ENCODE measurements at regions not wholly inside any gene's neighbourhood (a gene's known extent, or its start where the extent isn't known, plus 50 kb on each side); places are given as distances from the start of the nearest gene placed in this dataset.

- H3K4me3 ChIP-seq: no peak overlapping the region
- ATAC-seq (no peak), DNase-seq (no peak)
- H3K9me3 ChIP-seq: peaks cover 0 to 4% (median 0%) of the 10 kb centered on the region in 3 donors
- no peaks in the 10 kb centered on the region for H3K27me3 ChIP-seq
- H3K4me1 ChIP-seq: no peaks in the 10 kb centered on the region
- TF ChIP-seq POLR2A (IDR thresholded peaks at IDR 0.05): no peak
- TF ChIP-seq, protein P1, sequence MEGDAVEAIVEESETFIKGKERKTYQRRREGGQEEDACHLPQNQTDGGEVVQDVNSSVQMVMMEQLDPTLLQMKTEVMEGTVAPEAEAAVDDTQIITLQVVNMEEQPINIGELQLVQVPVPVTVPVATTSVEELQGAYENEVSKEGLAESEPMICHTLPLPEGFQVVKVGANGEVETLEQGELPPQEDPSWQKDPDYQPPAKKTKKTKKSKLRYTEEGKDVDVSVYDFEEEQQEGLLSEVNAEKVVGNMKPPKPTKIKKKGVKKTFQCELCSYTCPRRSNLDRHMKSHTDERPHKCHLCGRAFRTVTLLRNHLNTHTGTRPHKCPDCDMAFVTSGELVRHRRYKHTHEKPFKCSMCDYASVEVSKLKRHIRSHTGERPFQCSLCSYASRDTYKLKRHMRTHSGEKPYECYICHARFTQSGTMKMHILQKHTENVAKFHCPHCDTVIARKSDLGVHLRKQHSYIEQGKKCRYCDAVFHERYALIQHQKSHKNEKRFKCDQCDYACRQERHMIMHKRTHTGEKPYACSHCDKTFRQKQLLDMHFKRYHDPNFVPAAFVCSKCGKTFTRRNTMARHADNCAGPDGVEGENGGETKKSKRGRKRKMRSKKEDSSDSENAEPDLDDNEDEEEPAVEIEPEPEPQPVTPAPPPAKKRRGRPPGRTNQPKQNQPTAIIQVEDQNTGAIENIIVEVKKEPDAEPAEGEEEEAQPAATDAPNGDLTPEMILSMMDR (IDR thresholded peaks at IDR 0.05 in 4 of 5, conservative IDR thresholded peaks at IDR 0.05 in 1 of 5): no peak
- in situ Hi-C loops (cut with MboI; ENCODE audit: low sequenced_read_pairs in 4 of 4): loop anchor here in 1 of 4 donors (25.0 kb wide), 1 partner anchor 100 kb away; no protein-coding TSS in a partner anchor
- intact Hi-C loops (cut with DNase I; ENCODE audit: low total_unique reads): no loop called here
- no peak overlapping the region for H3K27ac ChIP-seq
- no peaks in the 10 kb centered on the region for H3K36me3 ChIP-seq
Observed at GRCh38 chr18:75587131-75587530, 159.6 kb upstream of the SMIM21 start.

DNA sequence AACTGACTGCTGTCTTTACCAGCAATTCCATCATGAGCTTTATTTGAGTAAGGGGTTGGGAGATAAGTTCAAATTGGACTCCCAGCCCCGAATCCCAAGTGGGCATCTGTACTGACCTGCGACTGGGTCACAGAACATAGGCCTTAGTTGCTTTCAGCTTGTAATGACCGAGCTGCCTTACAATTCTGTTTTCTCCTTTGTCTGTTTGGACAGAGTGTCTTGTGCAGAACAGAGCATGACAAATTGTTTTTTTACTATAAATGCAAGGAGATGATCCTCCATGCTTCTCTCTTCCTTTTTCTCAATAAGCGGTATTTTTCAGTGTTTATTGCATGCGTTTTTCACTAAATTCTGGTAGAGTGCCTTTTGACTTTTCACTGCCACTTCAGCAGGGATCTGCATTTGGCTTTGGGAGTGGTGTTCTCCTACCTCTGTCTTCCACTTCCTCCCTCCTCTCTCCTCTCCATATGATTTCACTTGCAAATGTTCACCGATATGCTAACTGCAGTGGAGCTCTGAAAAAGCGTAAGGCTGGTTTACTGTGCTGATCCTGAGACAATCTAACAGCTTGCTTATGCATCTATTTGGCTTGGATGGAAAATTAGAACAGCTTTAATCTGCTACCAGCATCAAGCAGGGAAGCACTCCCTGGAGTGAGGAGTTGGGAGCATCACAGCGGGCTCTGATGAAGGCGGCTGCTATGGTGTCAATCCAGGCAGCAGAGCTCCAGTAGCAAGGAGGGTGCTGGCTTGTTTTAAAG, 158.8 kb upstream of the SMIM21 start:
- no peak for ATAC-seq
- in situ Hi-C loops (cut with MboI; ENCODE audit: low sequenced_read_pairs in 4 of 4) (loop anchor here in 1 of 4 donors (25.0 kb wide), 1 partner anchor 99 kb away; no protein-coding TSS in a partner anchor), intact Hi-C loops (cut with DNase I; ENCODE audit: low total_unique reads) (no loop called here)
- Histone ChIP-seq H3K4me1 (no peaks in the 10 kb centered on the region), H3K9me3 (no peaks in the 10 kb centered on the region), H3K27ac (no peak overlapping the region), H3K4me3 (no peak overlapping the region), H3K27me3 (no peaks in the 10 kb centered on the region), H3K36me3 (no peaks in the 10 kb centered on the region)
- no peak for DNase-seq
- TF ChIP-seq, protein P1 (IDR thresholded peaks at IDR 0.05 in 4 of 5, conservative IDR thresholded peaks at IDR 0.05 in 1 of 5): no peak
- TF ChIP-seq POLR2A (IDR thresholded peaks at IDR 0.05): no peak

DNA sequence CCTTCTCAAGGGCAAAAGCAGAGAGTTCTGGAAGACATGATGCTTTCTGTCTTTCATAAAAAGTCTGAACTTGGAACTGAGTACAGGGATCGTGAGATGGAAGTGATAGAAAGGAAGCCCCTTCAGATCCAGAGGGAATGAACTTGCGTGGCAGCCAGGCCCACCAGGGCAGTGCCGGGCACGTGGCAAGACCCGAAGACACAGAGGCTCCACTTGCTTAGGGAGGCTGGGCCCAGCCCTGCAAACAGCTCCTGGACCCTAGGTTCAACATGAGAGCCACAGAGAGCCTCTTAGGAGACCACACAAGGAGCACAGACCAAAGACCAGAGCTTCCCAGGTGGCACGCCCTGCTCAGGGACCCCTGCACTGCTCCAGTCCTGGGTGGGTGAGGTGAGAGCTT, 155.4 kb upstream of the SMIM21 start:
- in situ Hi-C loops (cut with MboI; ENCODE audit: low sequenced_read_pairs in 4 of 4): loop anchor here in 1 of 4 donors (25.0 kb wide), 1 partner anchor 96 kb away; no protein-coding TSS in a partner anchor
- Histone ChIP-seq H3K36me3 (no peaks in the 10 kb centered on the region), H3K27me3 (no peaks in the 10 kb centered on the region), H3K4me3 (no peak overlapping the region), H3K4me1 (no peaks in the 10 kb centered on the region), H3K27ac (no peak overlapping the region), H3K9me3 (no peaks in the 10 kb centered on the region)
- TF ChIP-seq, protein P1 (IDR thresholded peaks at IDR 0.05 in 4 of 5, conservative IDR thresholded peaks at IDR 0.05 in 1 of 5): no peak
- no peak for TF ChIP-seq POLR2A (IDR thresholded peaks at IDR 0.05)
- intact Hi-C loops (cut with DNase I; ENCODE audit: low total_unique reads): no loop called here
- DNase-seq (no peak), ATAC-seq (no peak)

GRCh38 chr18:75582406-75582821, 154.9 kb upstream of the SMIM21 start:
- DNase-seq (no peak), ATAC-seq (no peak)
- in situ Hi-C loops (cut with MboI; ENCODE audit: low sequenced_read_pairs in 4 of 4): loop anchor here in 1 of 4 donors (25.0 kb wide), 1 partner anchor 95 kb away; no protein-coding TSS in a partner anchor
- no peaks in the 10 kb centered on the region for H3K36me3 ChIP-seq
- intact Hi-C loops (cut with DNase I; ENCODE audit: low total_unique reads): no loop called here
- H3K9me3 ChIP-seq: no peaks in the 10 kb centered on the region
- H3K4me3 ChIP-seq: no peak overlapping the region
- no peaks in the 10 kb centered on the region for H3K27me3 ChIP-seq
- no peaks in the 10 kb centered on the region for H3K4me1 ChIP-seq
- TF ChIP-seq POLR2A (IDR thresholded peaks at IDR 0.05): no peak
- TF ChIP-seq, protein P1 (IDR thresholded peaks at IDR 0.05 in 4 of 5, conservative IDR thresholded peaks at IDR 0.05 in 1 of 5): no peak
- no peak overlapping the region for H3K27ac ChIP-seq
